GM23248 (cell line): ENCODE measurements at regions not wholly inside any gene's neighbourhood (a gene's known extent, or its start where the extent isn't known, plus 50 kb on each side); places are given as distances from the start of the nearest gene placed in this dataset.

ENCODE experiments used
- EZH2 ChIP-seq: fragments of 200-600 bp; sonication (generic); IDR thresholded peaks from 2 replicates; pipeline ENCODE4 v1.6.1; 2018; ENCODE audit warnings: antibody characterized with exemption, mild to moderate bottlenecking; ENCODE audit not compliant: insufficient read depth, poor library complexity, severe bottlenecking
- EZH2phosphoT487 ChIP-seq: fragments of 200-600 bp; sonication (generic); IDR thresholded peaks from 2 replicates; pipeline ENCODE4 v1.6.1; 2018; ENCODE audit warnings: antibody characterized with exemption, moderate library complexity, mild to moderate bottlenecking, low read depth; ENCODE audit not compliant: insufficient read depth

DNA sequence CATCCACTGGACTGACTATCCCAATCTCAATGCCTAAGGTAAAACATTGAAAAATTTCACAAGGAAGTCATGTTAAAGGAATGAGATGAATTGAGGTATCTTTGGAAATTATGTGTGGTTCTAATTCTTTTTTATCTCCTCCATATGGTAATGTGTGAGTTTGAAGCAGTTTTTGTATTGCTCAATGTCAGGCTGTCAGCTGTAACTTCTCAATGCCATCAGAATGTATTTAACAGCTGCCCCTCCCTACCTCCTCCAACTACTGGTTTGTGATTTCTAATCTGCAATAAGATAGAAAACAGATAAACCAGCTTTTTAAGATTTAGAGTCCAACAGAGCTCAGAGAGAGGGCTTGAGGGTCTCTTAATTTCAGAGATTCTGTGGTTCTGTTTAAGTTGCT is 1005.8 kb upstream of the ADGRB3 start:
- TF ChIP-seq EZH2phosphoT487 (no peak), EZH2 (no peak)
